AG09309 (cell line): ENCODE measurements at regions not wholly inside any gene's neighbourhood (a gene's known extent, or its start where the extent isn't known, plus 50 kb on each side); places are given as distances from the start of the nearest gene placed in this dataset.

Experiments
- DNase-seq: peaks from one replicate; pipeline ENCODE4 v3.0.0-alpha.2; 2010; ENCODE audit warnings: low read depth
- H3K4me3 ChIP-seq: 2 replicates; pipeline ENCODE4 v1.5.1; 2011; ENCODE audit warnings: mild to moderate bottlenecking, low read depth, low read length, moderate library complexity; ENCODE audit not compliant: control insufficient read depth
- TF ChIP-seq, protein P1 (sequence below): IDR thresholded peaks from 2 replicates; pipeline ENCODE4 v1.5.1; 2011; ENCODE audit warnings: mild to moderate bottlenecking, low read depth, low read length, inconsistent platforms; ENCODE audit not compliant: insufficient read depth, control insufficient read depth; ENCODE audit errors: missing control alignments

- no peak overlapping the region for H3K4me3 ChIP-seq
- TF ChIP-seq, protein P1, sequence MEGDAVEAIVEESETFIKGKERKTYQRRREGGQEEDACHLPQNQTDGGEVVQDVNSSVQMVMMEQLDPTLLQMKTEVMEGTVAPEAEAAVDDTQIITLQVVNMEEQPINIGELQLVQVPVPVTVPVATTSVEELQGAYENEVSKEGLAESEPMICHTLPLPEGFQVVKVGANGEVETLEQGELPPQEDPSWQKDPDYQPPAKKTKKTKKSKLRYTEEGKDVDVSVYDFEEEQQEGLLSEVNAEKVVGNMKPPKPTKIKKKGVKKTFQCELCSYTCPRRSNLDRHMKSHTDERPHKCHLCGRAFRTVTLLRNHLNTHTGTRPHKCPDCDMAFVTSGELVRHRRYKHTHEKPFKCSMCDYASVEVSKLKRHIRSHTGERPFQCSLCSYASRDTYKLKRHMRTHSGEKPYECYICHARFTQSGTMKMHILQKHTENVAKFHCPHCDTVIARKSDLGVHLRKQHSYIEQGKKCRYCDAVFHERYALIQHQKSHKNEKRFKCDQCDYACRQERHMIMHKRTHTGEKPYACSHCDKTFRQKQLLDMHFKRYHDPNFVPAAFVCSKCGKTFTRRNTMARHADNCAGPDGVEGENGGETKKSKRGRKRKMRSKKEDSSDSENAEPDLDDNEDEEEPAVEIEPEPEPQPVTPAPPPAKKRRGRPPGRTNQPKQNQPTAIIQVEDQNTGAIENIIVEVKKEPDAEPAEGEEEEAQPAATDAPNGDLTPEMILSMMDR, result no peak
Observed at GRCh38 chr6:101001012-101001411, 119.9 kb upstream of the ASCC3 start.

DNA sequence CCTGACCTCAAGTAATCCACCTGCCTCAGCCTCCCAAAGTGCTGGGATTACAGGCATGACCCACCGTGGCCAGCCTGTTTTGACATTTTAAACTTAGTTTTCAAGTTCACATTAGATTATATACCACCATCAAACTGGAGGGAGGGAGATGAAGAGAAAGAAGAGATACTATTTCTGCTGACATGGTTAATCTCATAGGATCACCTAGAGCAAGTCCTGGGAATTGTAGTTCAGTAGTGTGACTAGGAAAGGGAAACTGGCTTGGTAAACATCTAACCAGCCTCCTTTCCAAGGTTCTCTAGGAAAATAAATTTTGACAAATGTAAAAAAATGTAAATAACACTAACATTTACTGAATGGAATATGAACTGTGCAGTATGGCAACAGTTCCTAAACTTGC is 120.5 kb upstream of the ASCC3 start:
- H3K4me3 ChIP-seq, result no peak overlapping the region
- TF ChIP-seq, protein P1, result no peak
- no peak for DNase-seq

More at GRCh38 chr6:101001012-101001411, 119.9 kb upstream of the ASCC3 start:
- no peak for DNase-seq

- DNase-seq, result no peak
- TF ChIP-seq, protein P1, result no peak
- H3K4me3 ChIP-seq, result no peak overlapping the region
Observed at GRCh38 chr6:101003075-101003474, 121.9 kb upstream of the ASCC3 start.

- no peak overlapping the region for H3K4me3 ChIP-seq
- no peak for DNase-seq
- TF ChIP-seq, protein P1, result no peak
Observed at GRCh38 chr6:101011186-101011585, 130.1 kb upstream of the ASCC3 start.

GRCh38 chr6:101013612-101014195 is 132.6 kb upstream of the ASCC3 start:
- TF ChIP-seq, protein P1, result no peak
- no peak for DNase-seq
- H3K4me3 ChIP-seq, result no peak overlapping the region

- no peak for DNase-seq
- TF ChIP-seq, protein P1, result no peak
- no peak overlapping the region for H3K4me3 ChIP-seq
Observed at GRCh38 chr6:101015541-101015940, 134.4 kb upstream of the ASCC3 start.
